ENCODE measurements at regions not wholly inside any gene's neighbourhood (a gene's known extent, or its start where the extent isn't known, plus 50 kb on each side); places are given as distances from the start of the nearest gene placed in this dataset.

DNA sequence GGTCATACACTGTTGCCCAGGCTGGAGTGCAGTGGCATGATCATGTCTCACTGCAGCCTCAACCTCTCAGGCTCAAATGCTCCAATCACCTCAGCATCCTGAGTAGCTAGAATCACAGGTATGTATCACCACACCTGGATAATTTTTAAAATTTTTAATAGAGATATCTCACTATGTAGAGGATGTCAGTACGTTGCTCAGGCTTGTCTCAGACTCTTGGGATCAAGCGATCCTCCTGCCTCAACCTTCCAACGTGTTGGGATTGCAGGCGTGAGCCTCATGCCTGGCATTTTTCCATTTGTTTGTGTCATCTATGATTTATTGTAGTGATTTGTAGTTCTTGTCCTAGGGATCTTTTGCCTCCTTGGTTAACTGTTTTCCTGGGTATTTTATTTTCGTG, 985.2 kb upstream of the B3GALT2 start:
- TF ChIP-seq CTCF (IDR thresholded peaks at IDR 0.05) (no peak), ZFX (IDR thresholded peaks at IDR 0.05; ENCODE audit: borderline replicate concordance) (no peak)
- no peak overlapping the region for H3K27ac ChIP-seq

DNA sequence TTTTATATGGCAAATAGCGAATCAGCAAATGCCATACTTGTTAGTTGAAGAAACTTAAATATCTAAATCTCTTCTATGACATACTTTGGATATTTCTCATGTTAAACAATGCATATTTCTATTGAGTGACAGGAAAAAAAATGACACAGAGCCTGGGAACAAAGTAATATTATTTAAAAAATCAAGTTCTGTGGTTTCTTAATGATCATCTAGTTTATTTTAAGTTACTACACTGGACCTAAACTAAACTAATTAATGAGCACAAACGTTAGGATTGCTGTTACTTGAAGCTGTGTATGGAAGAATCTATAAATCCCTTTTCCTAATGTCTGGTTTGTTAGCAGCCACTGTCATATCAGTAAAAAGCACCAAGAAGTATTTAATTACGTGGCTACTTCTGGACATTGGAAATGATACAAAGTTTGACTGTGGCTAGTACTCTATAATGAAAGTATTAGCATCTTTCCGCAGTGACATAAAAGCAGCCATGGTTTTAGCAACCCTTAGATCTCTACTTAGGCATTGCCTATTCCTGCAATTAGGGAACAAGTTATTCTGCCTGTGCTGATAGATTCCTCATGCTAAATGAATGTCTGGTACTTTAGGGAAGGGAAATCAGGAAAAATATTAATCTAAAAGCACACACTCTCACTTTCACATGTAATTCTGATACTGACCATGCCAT, 981.7 kb upstream of the B3GALT2 start:
- TF ChIP-seq CTCF (IDR thresholded peaks at IDR 0.05) (no peak), ZFX (IDR thresholded peaks at IDR 0.05; ENCODE audit: borderline replicate concordance) (no peak)
- no peak overlapping the region for H3K27ac ChIP-seq

- H3K27ac ChIP-seq = no peak overlapping the region
Observed at GRCh38 chr1:194164755-194165154, 978.3 kb upstream of the B3GALT2 start.

DNA sequence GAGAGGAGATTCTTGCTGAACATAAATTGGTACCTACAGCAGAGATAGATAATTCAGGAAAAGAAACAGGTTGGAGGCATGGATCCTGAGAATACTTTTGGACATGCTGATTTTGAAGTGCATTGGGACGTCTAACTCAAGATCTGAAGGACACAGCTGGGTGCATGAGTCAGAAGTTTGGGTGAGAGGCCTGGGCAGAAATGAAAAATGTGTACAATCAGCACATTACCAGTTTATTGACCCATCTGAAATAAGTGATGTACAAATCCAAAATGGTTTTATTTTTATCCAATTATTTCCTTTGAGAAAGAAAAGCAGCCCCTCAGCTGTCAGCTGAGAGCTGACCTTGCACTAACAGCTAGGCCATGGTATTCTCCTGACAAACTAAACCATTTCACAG, 975.2 kb upstream of the B3GALT2 start:
- no peak overlapping the region for H3K27ac ChIP-seq
- TF ChIP-seq ZFX (IDR thresholded peaks at IDR 0.05; ENCODE audit: borderline replicate concordance) = no peak
- TF ChIP-seq CTCF (IDR thresholded peaks at IDR 0.05) = no peak

More at GRCh38 chr1:194164755-194165154, 978.3 kb upstream of the B3GALT2 start:
- no peak for TF ChIP-seq ZFX (IDR thresholded peaks at IDR 0.05; ENCODE audit: borderline replicate concordance)
- TF ChIP-seq CTCF (IDR thresholded peaks at IDR 0.05) = no peak

DNA sequence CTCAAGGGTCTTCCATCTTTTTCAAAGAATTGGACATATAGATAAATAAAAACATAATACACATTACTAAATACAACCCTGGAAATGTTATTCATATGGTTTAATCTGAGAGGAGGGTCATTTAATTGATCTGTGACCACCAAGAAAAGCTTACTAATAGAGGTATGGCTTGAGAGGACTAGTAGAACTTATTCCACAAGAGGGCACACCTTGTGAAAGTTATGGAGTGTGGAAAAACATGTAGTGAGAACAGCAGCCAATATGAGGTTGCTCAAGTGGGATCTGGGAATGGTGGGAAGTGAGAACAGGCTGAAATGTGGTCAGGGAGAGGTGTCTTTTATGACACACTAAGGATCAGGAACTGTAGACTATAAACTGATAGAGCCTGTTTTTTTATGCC, 973.5 kb upstream of the B3GALT2 start:
- TF ChIP-seq ZFX (IDR thresholded peaks at IDR 0.05; ENCODE audit: borderline replicate concordance) = no peak
- peak; percentile 42 for TF ChIP-seq CTCF (IDR thresholded peaks at IDR 0.05)

GRCh38 chr1:194155962-194156361, 969.5 kb upstream of the B3GALT2 start:
- no peak overlapping the region for H3K27ac ChIP-seq
- TF ChIP-seq CTCF (IDR thresholded peaks at IDR 0.05) (no peak), ZFX (IDR thresholded peaks at IDR 0.05; ENCODE audit: borderline replicate concordance) (no peak)

More for the DNA sequence above, 973.5 kb upstream of the B3GALT2 start:
- no peak overlapping the region for H3K27ac ChIP-seq

GRCh38 chr1:194151056-194151455, 964.6 kb upstream of the B3GALT2 start:
- TF ChIP-seq CTCF (IDR thresholded peaks at IDR 0.05) (no peak), ZFX (IDR thresholded peaks at IDR 0.05; ENCODE audit: borderline replicate concordance) (no peak)
- H3K27ac ChIP-seq = no peak overlapping the region

All from 22Rv1 (cell line).